ENCODE measurements at regions not wholly inside any gene's neighbourhood (a gene's known extent, or its start where the extent isn't known, plus 50 kb on each side); places are given as distances from the start of the nearest gene placed in this dataset.

DNA sequence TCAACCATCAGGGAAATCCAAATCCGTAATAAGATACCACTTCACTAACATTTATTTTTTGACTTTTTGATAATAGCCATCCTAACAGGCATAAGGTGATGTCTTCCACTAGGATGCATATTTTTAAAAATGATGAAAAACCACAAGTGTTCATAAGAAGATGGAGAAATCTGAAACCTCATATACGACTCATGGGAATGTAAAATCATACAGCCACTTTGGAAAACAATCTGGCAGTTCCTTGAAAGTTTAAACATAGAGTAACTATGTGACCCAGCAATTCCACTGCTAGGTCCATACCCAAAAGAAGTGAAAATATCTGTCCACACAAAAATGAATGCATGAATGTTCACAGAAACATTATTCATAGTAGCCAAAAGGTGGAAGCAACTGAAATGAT, 431.0 kb downstream of the ENC1 start:
- intact Hi-C loops (cut with micrococcal nuclease) = no loop called here
- no peak overlapping the region for H3K4me3 ChIP-seq (replicated peaks in 1 of 2; ENCODE audit: low read depth in 1 of 2, low read length in 2 of 2)
- H3K9me3 ChIP-seq (ENCODE audit: control insufficient read depth in 1 of 2, insufficient read depth in 1 of 2, low read depth in 1 of 2, low read length in 2 of 2) = no peaks in the 10 kb centered on the region
- H3K9ac ChIP-seq (ENCODE audit: low read length) = no peak overlapping the region
- no peaks in the 10 kb centered on the region for H3K79me2 ChIP-seq (ENCODE audit: insufficient read depth, low read length)
- RAD21 ChIA-PET (ENCODE audit: low non-redundant PET in 1 of 2, low total read pairs in 2 of 2, uncharacterized antibody in 2 of 2, unreplicated experiment in 2 of 2) = no interaction called here
- no peak overlapping the region for H3K27ac ChIP-seq (ENCODE audit: low read depth, low read length)
- no peaks in the 10 kb centered on the region for H3K36me3 ChIP-seq (ENCODE audit: control insufficient read depth in 1 of 2, insufficient read depth in 2 of 2, low read length in 2 of 2)
- TF ChIP-seq, protein P1, sequence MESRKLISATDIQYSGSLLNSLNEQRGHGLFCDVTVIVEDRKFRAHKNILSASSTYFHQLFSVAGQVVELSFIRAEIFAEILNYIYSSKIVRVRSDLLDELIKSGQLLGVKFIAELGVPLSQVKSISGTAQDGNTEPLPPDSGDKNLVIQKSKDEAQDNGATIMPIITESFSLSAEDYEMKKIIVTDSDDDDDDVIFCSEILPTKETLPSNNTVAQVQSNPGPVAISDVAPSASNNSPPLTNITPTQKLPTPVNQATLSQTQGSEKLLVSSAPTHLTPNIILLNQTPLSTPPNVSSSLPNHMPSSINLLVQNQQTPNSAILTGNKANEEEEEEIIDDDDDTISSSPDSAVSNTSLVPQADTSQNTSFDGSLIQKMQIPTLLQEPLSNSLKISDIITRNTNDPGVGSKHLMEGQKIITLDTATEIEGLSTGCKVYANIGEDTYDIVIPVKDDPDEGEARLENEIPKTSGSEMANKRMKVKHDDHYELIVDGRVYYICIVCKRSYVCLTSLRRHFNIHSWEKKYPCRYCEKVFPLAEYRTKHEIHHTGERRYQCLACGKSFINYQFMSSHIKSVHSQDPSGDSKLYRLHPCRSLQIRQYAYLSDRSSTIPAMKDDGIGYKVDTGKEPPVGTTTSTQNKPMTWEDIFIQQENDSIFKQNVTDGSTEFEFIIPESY (IDR thresholded peaks at IDR 0.05; ENCODE audit: extremely low read depth, insufficient replicate concordance, low read length) = no peak
- TF ChIP-seq, protein P2, sequence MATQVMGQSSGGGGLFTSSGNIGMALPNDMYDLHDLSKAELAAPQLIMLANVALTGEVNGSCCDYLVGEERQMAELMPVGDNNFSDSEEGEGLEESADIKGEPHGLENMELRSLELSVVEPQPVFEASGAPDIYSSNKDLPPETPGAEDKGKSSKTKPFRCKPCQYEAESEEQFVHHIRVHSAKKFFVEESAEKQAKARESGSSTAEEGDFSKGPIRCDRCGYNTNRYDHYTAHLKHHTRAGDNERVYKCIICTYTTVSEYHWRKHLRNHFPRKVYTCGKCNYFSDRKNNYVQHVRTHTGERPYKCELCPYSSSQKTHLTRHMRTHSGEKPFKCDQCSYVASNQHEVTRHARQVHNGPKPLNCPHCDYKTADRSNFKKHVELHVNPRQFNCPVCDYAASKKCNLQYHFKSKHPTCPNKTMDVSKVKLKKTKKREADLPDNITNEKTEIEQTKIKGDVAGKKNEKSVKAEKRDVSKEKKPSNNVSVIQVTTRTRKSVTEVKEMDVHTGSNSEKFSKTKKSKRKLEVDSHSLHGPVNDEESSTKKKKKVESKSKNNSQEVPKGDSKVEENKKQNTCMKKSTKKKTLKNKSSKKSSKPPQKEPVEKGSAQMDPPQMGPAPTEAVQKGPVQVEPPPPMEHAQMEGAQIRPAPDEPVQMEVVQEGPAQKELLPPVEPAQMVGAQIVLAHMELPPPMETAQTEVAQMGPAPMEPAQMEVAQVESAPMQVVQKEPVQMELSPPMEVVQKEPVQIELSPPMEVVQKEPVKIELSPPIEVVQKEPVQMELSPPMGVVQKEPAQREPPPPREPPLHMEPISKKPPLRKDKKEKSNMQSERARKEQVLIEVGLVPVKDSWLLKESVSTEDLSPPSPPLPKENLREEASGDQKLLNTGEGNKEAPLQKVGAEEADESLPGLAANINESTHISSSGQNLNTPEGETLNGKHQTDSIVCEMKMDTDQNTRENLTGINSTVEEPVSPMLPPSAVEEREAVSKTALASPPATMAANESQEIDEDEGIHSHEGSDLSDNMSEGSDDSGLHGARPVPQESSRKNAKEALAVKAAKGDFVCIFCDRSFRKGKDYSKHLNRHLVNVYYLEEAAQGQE (IDR thresholded peaks at IDR 0.05; ENCODE audit: low read depth) = no peak
- no peak for TF ChIP-seq POLR2A (IDR thresholded peaks at IDR 0.05; ENCODE audit: borderline replicate concordance, extremely low read depth, insufficient read depth, insufficient read length)
- no peak for TF ChIP-seq JUND (IDR thresholded peaks at IDR 0.05)
- TF ChIP-seq CEBPB (IDR thresholded peaks at IDR 0.05; ENCODE audit: low read depth) = no peak
- TF ChIP-seq, protein P3, sequence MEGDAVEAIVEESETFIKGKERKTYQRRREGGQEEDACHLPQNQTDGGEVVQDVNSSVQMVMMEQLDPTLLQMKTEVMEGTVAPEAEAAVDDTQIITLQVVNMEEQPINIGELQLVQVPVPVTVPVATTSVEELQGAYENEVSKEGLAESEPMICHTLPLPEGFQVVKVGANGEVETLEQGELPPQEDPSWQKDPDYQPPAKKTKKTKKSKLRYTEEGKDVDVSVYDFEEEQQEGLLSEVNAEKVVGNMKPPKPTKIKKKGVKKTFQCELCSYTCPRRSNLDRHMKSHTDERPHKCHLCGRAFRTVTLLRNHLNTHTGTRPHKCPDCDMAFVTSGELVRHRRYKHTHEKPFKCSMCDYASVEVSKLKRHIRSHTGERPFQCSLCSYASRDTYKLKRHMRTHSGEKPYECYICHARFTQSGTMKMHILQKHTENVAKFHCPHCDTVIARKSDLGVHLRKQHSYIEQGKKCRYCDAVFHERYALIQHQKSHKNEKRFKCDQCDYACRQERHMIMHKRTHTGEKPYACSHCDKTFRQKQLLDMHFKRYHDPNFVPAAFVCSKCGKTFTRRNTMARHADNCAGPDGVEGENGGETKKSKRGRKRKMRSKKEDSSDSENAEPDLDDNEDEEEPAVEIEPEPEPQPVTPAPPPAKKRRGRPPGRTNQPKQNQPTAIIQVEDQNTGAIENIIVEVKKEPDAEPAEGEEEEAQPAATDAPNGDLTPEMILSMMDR (IDR thresholded peaks at IDR 0.05 in 2 of 3, conservative IDR thresholded peaks at IDR 0.05 in 1 of 3; ENCODE audit: borderline replicate concordance in 1 of 3, insufficient read depth in 1 of 3, low read depth in 2 of 3, low read length in 2 of 3) = no peak
- TF ChIP-seq SIN3A (IDR thresholded peaks at IDR 0.05; ENCODE audit: low read depth) = no peak
- TF ChIP-seq FOSL1 (IDR thresholded peaks at IDR 0.05; ENCODE audit: low read depth) = no peak
- no peak for TF ChIP-seq POLR2AphosphoS5 (IDR thresholded peaks at IDR 0.05; ENCODE audit: low read depth, low read length)
- TF ChIP-seq ZFX (IDR thresholded peaks at IDR 0.05) = no peak
- TF ChIP-seq ELF1 (IDR thresholded peaks at IDR 0.05; ENCODE audit: borderline replicate concordance, low read depth) = no peak
- no peak for TF ChIP-seq RAD21 (IDR thresholded peaks at IDR 0.05; ENCODE audit: low read depth)
- TF ChIP-seq EZH2phosphoT487 (IDR thresholded peaks at IDR 0.05; ENCODE audit: borderline replicate concordance) = no peak
- CTCF ChIA-PET = no interaction called here
- DNase-seq (ENCODE audit: low read depth, low spot score) (no peak), ATAC-seq (no peak)
- no TSS peak for BruUV-seq (replicated peaks)
- POLR2A ChIA-PET = no interaction called here
- H3K4me2 ChIP-seq (ENCODE audit: low read length) = no peak overlapping the region
- H4K20me1 ChIP-seq (ENCODE audit: insufficient read depth) = no peaks in the 10 kb centered on the region
- no peaks in the 10 kb centered on the region for H3K4me1 ChIP-seq (ENCODE audit: control insufficient read depth in 1 of 2, insufficient read depth in 2 of 2, low read length in 2 of 2)
- no peak overlapping the region for H2AFZ ChIP-seq (ENCODE audit: low read depth, low read length, poor library complexity, severe bottlenecking)
- no peaks in the 10 kb centered on the region for H3K9me2 ChIP-seq (ENCODE audit: insufficient read depth)
- no peaks in the 10 kb centered on the region for H3K27me3 ChIP-seq (ENCODE audit: insufficient read depth, low read length)
